ENCODE measurements at regions not wholly inside any gene's neighbourhood (a gene's known extent, or its start where the extent isn't known, plus 50 kb on each side); places are given as distances from the start of the nearest gene placed in this dataset.

DNA sequence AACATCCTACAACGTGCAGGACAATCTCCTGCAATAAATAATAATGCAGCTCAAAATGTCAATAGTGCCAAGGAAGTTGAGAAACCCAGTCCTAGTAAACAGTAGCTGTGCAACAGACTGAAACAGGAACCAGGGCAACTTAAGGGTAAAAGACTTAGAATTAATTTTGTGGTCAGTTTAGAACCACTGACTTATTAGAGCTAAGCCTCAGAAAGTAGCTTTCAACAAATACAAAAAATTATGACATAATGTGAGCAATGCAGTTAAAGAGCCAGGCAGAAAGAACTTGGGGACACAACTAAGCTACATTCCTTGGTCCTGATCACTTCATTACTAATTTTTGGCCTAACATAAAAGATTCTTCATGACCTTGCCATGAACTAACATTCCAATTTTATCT lies 195.4 kb downstream of the MACC1 start:
- TF ChIP-seq, protein P1, sequence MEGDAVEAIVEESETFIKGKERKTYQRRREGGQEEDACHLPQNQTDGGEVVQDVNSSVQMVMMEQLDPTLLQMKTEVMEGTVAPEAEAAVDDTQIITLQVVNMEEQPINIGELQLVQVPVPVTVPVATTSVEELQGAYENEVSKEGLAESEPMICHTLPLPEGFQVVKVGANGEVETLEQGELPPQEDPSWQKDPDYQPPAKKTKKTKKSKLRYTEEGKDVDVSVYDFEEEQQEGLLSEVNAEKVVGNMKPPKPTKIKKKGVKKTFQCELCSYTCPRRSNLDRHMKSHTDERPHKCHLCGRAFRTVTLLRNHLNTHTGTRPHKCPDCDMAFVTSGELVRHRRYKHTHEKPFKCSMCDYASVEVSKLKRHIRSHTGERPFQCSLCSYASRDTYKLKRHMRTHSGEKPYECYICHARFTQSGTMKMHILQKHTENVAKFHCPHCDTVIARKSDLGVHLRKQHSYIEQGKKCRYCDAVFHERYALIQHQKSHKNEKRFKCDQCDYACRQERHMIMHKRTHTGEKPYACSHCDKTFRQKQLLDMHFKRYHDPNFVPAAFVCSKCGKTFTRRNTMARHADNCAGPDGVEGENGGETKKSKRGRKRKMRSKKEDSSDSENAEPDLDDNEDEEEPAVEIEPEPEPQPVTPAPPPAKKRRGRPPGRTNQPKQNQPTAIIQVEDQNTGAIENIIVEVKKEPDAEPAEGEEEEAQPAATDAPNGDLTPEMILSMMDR (conservative IDR thresholded peaks at IDR 0.05 in 1 of 2, IDR thresholded peaks at IDR 0.05 in 1 of 2; ENCODE audit: low read depth in 1 of 2, low read length in 2 of 2), result no peak
- no peak for TF ChIP-seq EZH2 (IDR thresholded peaks at IDR 0.05; ENCODE audit: low read length, missing control alignments)
